HCT116 (cell line): ENCODE measurements at regions not wholly inside any gene's neighbourhood (a gene's known extent, or its start where the extent isn't known, plus 50 kb on each side); places are given as distances from the start of the nearest gene placed in this dataset.

Experiments used
- ATAC-seq: fragments of 200-7000 bp; cut with Tn5 transposase; 2 replicates; pipeline ENCODE4 v1.9.1; 2020; ENCODE audit warnings: mild to moderate bottlenecking, moderate library complexity
- BruUV-seq: library from RNA; stranded (reverse); fragments of 400-500 nt; replicated peaks from 2 replicates; lab custom pipeline; 2021; lab: Mats Ljungman, UMichigan
- CTCF ChIA-PET: fragments of 300-600 bp; sonication (Branson Sonifier 250); formaldehyde crosslinking; loops from one replicate; lab custom pipeline; 2021; ENCODE audit warnings: antibody characterized with exemption; lab: Charles Lee
- POLR2A ChIA-PET: fragments of 300-600, 350-600 bp; sonication (Branson Sonifier 250); formaldehyde crosslinking; loops from one replicate; lab custom pipeline; 2021; ENCODE audit warnings: antibody characterized with exemption; lab: Charles Lee
- RAD21 ChIA-PET, 2 experiments: fragments of 300-600 bp; sonication (Branson Sonifier 250); formaldehyde crosslinking; loops; one replicate each; lab custom pipeline; 2023; ENCODE audit warnings: low total read pairs in 2 of 2; ENCODE audit not compliant: uncharacterized antibody in 2 of 2, unreplicated experiment in 2 of 2, low non-redundant PET in 1 of 2; lab: Charles Lee
- DNase-seq: peaks from one replicate; pipeline ENCODE4 v3.0.0-alpha.2; 2010; ENCODE audit warnings: low read depth, low spot score
- H2AFZ ChIP-seq: fragments of 200-600 bp; shearing (Covaris generic), sonication (generic); 2 replicates; pipeline ENCODE4 v1.6.1; 2017; ENCODE audit warnings: low read depth, mixed run types, mixed read lengths, antibody characterized with exemption, low read length; ENCODE audit not compliant: poor library complexity, severe bottlenecking
- H3K27ac ChIP-seq: 2 replicates; pipeline ENCODE4 v1.5.1; 2012; ENCODE audit warnings: low read depth, low read length
- H3K27me3 ChIP-seq: fragments of 200-600 bp; sonication (generic); 2 replicates; pipeline ENCODE4 v1.6.1; 2016; ENCODE audit warnings: mixed run types, low read length, mixed read lengths; ENCODE audit not compliant: insufficient read depth
- H3K36me3 ChIP-seq, 2 experiments: fragments of 200-500 bp in 1 of 2; fragments of 200-600 bp in 1 of 2; sonication (Bioruptor generic) in 1 of 2; sonication (generic) in 1 of 2; 2 replicates each; pipeline versions ENCODE4 v1.5.1 to v1.6.1; 2014 to 2016; ENCODE audit warnings: low read length in 2 of 2, inconsistent platforms in 1 of 2, mixed read lengths in 1 of 2, mixed run types in 1 of 2; ENCODE audit not compliant: insufficient read depth in 2 of 2, control insufficient read depth in 1 of 2
- H3K4me1 ChIP-seq, 2 experiments: fragments of 200-600 bp in 1 of 2; sonication (generic) in 1 of 2; 2 replicates each; pipeline versions ENCODE4 v1.5.1 to v1.6.1; 2012 to 2017; ENCODE audit warnings: low read length in 2 of 2, inconsistent platforms in 1 of 2, mild to moderate bottlenecking in 1 of 2, mixed read lengths in 1 of 2, mixed run types in 1 of 2, moderate library complexity in 1 of 2; ENCODE audit not compliant: insufficient read depth in 2 of 2, control insufficient read depth in 1 of 2
- H3K4me2 ChIP-seq: fragments of 200-600 bp; sonication (generic); 2 replicates; pipeline ENCODE4 v1.6.1; 2017; ENCODE audit warnings: mixed run types, low read length, mixed read lengths
- H3K4me3 ChIP-seq, 2 experiments: fragments of 200-600 bp in 1 of 2; sonication (generic) in 1 of 2; replicated peaks in 1 of 2; 2 replicates each; pipeline ENCODE4 v1.5.1; 2011 to 2016; ENCODE audit warnings: low read length in 2 of 2, control low read depth in 1 of 2, low read depth in 1 of 2, mild to moderate bottlenecking in 1 of 2, mixed read lengths in 1 of 2, mixed run types in 1 of 2
- H3K79me2 ChIP-seq: fragments of 200-600 bp; sonication (generic); 2 replicates; pipeline ENCODE4 v1.6.1; 2017; ENCODE audit warnings: mild to moderate bottlenecking, mixed run types, low read length, moderate library complexity, mixed read lengths; ENCODE audit not compliant: insufficient read depth
- H3K9ac ChIP-seq: fragments of 200-600 bp; sonication (generic); 2 replicates; pipeline ENCODE4 v1.6.1; 2016; ENCODE audit warnings: low read length, mixed read lengths
- H3K9me2 ChIP-seq: fragments of 200-600 bp; sonication (generic), shearing (Covaris generic); 2 replicates; pipeline ENCODE4 v1.6.1; 2017; ENCODE audit warnings: mixed run types, mild to moderate bottlenecking, moderate library complexity; ENCODE audit not compliant: insufficient read depth
- H3K9me3 ChIP-seq, 2 experiments: fragments of 200-500 bp in 1 of 2; fragments of 200-600 bp in 1 of 2; sonication (Bioruptor generic) in 1 of 2; sonication (generic) in 1 of 2; 2 replicates each; pipeline ENCODE4 v1.6.1; 2014 to 2017; ENCODE audit warnings: low read length in 2 of 2, mixed read lengths in 2 of 2, inconsistent platforms in 1 of 2, low read depth in 1 of 2, mild to moderate bottlenecking in 1 of 2, mixed run types in 1 of 2, moderate library complexity in 1 of 2; ENCODE audit not compliant: control insufficient read depth in 1 of 2, insufficient read depth in 1 of 2
- H4K20me1 ChIP-seq: fragments of 200-600 bp; sonication (generic), shearing (Covaris generic); 2 replicates; pipeline ENCODE4 v1.6.1; 2017; ENCODE audit warnings: mixed run types, mild to moderate bottlenecking, moderate library complexity; ENCODE audit not compliant: insufficient read depth
- ATF3 ChIP-seq: IDR thresholded peaks from 2 replicates; pipeline ENCODE4 v1.6.1; 2012
- CBX3 ChIP-seq: IDR thresholded peaks from 2 replicates; pipeline ENCODE4 v1.6.1; 2012; ENCODE audit warnings: low read depth
- CEBPB ChIP-seq: IDR thresholded peaks from 2 replicates; pipeline ENCODE4 v1.6.1; 2012; ENCODE audit warnings: low read depth
- ELF1 ChIP-seq: IDR thresholded peaks from 2 replicates; pipeline ENCODE4 v1.6.1; 2012; ENCODE audit warnings: low read depth, borderline replicate concordance
- EZH2 ChIP-seq: fragments of 200-600 bp; sonication (generic); IDR thresholded peaks from 2 replicates; pipeline ENCODE4 v1.6.1; 2017; ENCODE audit warnings: antibody characterized with exemption, mixed run types
- EZH2phosphoT487 ChIP-seq: fragments of 200-600 bp; IDR thresholded peaks from 2 replicates; pipeline ENCODE4 v1.6.1; 2018; ENCODE audit warnings: antibody characterized with exemption, borderline replicate concordance
- FOSL1 ChIP-seq: IDR thresholded peaks from 2 replicates; pipeline ENCODE4 v1.6.1; 2012; ENCODE audit warnings: low read depth
- JUND ChIP-seq: IDR thresholded peaks from 2 replicates; pipeline ENCODE4 v1.6.1; 2012
- YY1 ChIP-seq: IDR thresholded peaks from 2 replicates; pipeline ENCODE4 v1.6.1; 2011; ENCODE audit warnings: low read length, low read depth, moderate library complexity, mild to moderate bottlenecking; ENCODE audit not compliant: insufficient replicate concordance; ENCODE audit errors: extremely low read depth
- intact Hi-C: fragments of 100-400 bp; cut with micrococcal nuclease; formaldehyde crosslinking; loops from 2 replicates; pipeline ENCODE4 v1.10.0; 2022
- TF ChIP-seq, protein P1 (sequence below): IDR thresholded peaks from 2 replicates; pipeline ENCODE4 v1.6.1; 2012; ENCODE audit warnings: low read depth
- TF ChIP-seq, protein P2 (sequence below): IDR thresholded peaks from 2 replicates; pipeline ENCODE4 v1.6.1; 2011; ENCODE audit warnings: mild to moderate bottlenecking, low read length, moderate library complexity; ENCODE audit not compliant: insufficient replicate concordance; ENCODE audit errors: extremely low read depth

DNA sequence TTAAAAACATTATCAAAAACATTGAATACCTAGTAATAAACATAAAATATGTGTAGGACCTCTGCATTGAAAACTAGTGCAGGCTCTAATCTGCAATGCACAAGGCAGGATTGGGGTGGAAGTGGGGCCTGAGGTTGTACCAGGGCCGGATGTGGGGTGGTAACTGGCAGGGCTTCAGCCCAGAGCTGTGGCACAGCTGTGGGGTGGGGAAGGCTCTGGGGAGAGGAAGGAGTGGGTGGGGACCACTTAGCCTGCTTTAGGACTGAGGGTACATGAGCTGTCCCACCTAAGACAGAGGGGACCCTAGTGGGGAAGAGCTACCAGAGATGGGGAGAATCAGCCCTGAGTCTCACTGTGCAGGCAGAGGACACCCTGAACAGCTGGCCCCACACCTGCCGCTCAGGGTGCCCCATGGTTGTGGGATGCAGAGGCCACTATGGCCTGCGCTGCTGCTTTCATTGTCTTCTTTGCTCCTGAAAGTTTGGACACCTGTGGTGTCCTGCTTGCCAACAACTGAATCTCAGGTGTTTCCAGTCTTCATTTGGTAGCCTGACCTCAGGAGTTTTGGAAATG lies 311.4 kb downstream of the TLE4 start:
- intact Hi-C loops = no loop called here
- TF ChIP-seq JUND (no peak), YY1 (no peak), ELF1 (no peak), EZH2phosphoT487 (no peak), EZH2 (no peak), CEBPB (no peak), FOSL1 (no peak), CBX3 (no peak), ATF3 (no peak)
- TF ChIP-seq, protein P1, sequence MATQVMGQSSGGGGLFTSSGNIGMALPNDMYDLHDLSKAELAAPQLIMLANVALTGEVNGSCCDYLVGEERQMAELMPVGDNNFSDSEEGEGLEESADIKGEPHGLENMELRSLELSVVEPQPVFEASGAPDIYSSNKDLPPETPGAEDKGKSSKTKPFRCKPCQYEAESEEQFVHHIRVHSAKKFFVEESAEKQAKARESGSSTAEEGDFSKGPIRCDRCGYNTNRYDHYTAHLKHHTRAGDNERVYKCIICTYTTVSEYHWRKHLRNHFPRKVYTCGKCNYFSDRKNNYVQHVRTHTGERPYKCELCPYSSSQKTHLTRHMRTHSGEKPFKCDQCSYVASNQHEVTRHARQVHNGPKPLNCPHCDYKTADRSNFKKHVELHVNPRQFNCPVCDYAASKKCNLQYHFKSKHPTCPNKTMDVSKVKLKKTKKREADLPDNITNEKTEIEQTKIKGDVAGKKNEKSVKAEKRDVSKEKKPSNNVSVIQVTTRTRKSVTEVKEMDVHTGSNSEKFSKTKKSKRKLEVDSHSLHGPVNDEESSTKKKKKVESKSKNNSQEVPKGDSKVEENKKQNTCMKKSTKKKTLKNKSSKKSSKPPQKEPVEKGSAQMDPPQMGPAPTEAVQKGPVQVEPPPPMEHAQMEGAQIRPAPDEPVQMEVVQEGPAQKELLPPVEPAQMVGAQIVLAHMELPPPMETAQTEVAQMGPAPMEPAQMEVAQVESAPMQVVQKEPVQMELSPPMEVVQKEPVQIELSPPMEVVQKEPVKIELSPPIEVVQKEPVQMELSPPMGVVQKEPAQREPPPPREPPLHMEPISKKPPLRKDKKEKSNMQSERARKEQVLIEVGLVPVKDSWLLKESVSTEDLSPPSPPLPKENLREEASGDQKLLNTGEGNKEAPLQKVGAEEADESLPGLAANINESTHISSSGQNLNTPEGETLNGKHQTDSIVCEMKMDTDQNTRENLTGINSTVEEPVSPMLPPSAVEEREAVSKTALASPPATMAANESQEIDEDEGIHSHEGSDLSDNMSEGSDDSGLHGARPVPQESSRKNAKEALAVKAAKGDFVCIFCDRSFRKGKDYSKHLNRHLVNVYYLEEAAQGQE = no peak
- TF ChIP-seq, protein P2, sequence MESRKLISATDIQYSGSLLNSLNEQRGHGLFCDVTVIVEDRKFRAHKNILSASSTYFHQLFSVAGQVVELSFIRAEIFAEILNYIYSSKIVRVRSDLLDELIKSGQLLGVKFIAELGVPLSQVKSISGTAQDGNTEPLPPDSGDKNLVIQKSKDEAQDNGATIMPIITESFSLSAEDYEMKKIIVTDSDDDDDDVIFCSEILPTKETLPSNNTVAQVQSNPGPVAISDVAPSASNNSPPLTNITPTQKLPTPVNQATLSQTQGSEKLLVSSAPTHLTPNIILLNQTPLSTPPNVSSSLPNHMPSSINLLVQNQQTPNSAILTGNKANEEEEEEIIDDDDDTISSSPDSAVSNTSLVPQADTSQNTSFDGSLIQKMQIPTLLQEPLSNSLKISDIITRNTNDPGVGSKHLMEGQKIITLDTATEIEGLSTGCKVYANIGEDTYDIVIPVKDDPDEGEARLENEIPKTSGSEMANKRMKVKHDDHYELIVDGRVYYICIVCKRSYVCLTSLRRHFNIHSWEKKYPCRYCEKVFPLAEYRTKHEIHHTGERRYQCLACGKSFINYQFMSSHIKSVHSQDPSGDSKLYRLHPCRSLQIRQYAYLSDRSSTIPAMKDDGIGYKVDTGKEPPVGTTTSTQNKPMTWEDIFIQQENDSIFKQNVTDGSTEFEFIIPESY = no peak
- no peak for ATAC-seq

More for the DNA sequence above, 311.4 kb downstream of the TLE4 start:
- H3K27me3 ChIP-seq = no peaks in the 10 kb centered on the region
- H3K4me2 ChIP-seq = no peak overlapping the region
- H2AFZ ChIP-seq = no peak overlapping the region
- H3K27ac ChIP-seq = no peak overlapping the region
- DNase-seq = no peak
- no peak overlapping the region for H3K4me3 ChIP-seq
- ChIA-PET POLR2A (no interaction called here), RAD21 (no interaction called here), CTCF (no interaction called here)
- no peaks in the 10 kb centered on the region for H3K9me2 ChIP-seq
- peaks cover 0 to 13% of the 10 kb centered on the region in 2 experiments; a peak in 2 of 4 replicates for H3K9me3 ChIP-seq
- no peaks in the 10 kb centered on the region for H3K36me3 ChIP-seq
- no TSS peak for BruUV-seq
- no peaks in the 10 kb centered on the region for H4K20me1 ChIP-seq
- H3K4me1 ChIP-seq = no peaks in the 10 kb centered on the region
- H3K79me2 ChIP-seq = no peaks in the 10 kb centered on the region
- H3K9ac ChIP-seq = no peak overlapping the region
